Adrenal gland (tissue), 9 donors: ENCODE measurements at regions not wholly inside any gene's neighbourhood (a gene's known extent, or its start where the extent isn't known, plus 50 kb on each side); places are given as distances from the start of the nearest gene placed in this dataset.

Source experiments
- DNase-seq, 7 donors: peaks; one replicate each; pipeline ENCODE4 v3.0.0-alpha.2; 2019 to 2020
- H3K27ac ChIP-seq, 5 donors: fragments of 200-600 bp; sonication (generic) in 4 of 5; 1 replicate in 3 of 5; 2 replicates in 2 of 5; pipeline versions ENCODE4 v1.5.1 to v1.8.0; 2016 to 2020; ENCODE audit warnings: mild to moderate bottlenecking in 1 of 5
- H3K27me3 ChIP-seq: fragments of 200-600 bp; 2 replicates; pipeline ENCODE4 v1.8.0; 2021
- H3K36me3 ChIP-seq, 2 donors: fragments of 200-600 bp; replicated peaks in 1 of 2; 1 replicate in 1 of 2; 2 replicates in 1 of 2; pipeline versions ENCODE4 v1.5.1 to v1.8.0; 2018 to 2022
- H3K4me1 ChIP-seq, 2 donors: fragments of 200-600 bp; replicated peaks in 1 of 2; 1 replicate in 1 of 2; 2 replicates in 1 of 2; pipeline versions ENCODE4 v1.5.1 to v1.8.0; 2018 to 2021
- H3K4me3 ChIP-seq, 4 donors: fragments of 200-600 bp; sonication (generic) in 3 of 4; one replicate each; pipeline ENCODE4 v1.5.1; 2016 to 2018
- H3K9me3 ChIP-seq, 3 donors: fragments of 200-600 bp; sonication (generic) in 1 of 3; replicated peaks in 1 of 3; 1 replicate in 2 of 3; 2 replicates in 1 of 3; pipeline versions ENCODE4 v1.5.1 to v1.8.0; 2016 to 2021
- CTCF ChIP-seq, 6 experiments: fragments of 450-650 bp in 4 of 6; fragments of 200-600 bp in 2 of 6; sonication (generic) in 1 of 6; IDR thresholded peaks; 1 replicate in 5 of 6; 2 replicates in 1 of 6; pipeline versions ENCODE4 v1.5.1 to v1.8.0; 2016 to 2021; ENCODE audit warnings: antibody characterized with exemption in 6 of 6, mild to moderate bottlenecking in 2 of 6, moderate library complexity in 1 of 6
- POLR2A ChIP-seq, 2 donors: fragments of 450-650 bp; IDR thresholded peaks; one replicate each; pipeline ENCODE4 v1.6.1; 2017; ENCODE audit warnings: antibody characterized with exemption in 2 of 2, mild to moderate bottlenecking in 2 of 2, moderate library complexity in 1 of 2
- WGBS, 4 donors: extraction: QIAGEN DNeasy Blood & Tissue Kit in 2 of 4; methylation state at CpG; one replicate each; pipeline versions ENCODE4 v1.1.5 to v1.1.7; 2013 to 2017; 5-methylcytosine and 5-hydroxymethylcytosine counted together
- intact Hi-C, 2 donors: fragments of 100-400 bp; cut with DNase I; formaldehyde crosslinking; loops; one replicate each; pipeline versions ENCODE4 v1.14.1 to v1.15.0; 2022 to 2023
- donor health status: healthy with polysubstance abuse.
- donor health status: Bipolar disorder and iron deficiency.
- donor health status: DM: yes; HTN: yes; CAD: no.
- donor health status: DM: no; HTN: no; CAD: no.
- donor health status: DM: no; HTN: no; CAD: no.

DNA sequence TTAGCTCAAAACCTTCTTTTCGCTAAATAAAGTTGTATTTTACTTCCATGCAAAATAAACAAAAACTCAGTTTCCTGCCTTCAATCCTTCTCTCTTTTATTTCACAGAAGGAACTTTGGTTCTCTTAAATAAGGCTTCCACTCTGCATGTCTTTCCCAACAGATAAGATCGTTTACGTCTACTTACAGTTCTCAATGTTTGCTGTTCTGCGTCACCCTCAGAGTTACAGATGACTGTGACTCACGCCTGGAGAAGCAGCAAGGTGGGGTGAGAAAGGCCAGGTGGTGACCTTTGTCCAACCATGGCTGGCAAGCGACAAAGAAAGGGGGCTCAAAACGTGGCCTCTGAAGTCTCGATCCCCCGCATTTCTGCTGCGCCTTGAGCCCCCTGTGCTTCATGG is 51.4 kb upstream of the RPS6KA2 start:
- no peak for TF ChIP-seq POLR2A (IDR thresholded peaks at IDR 0.05)
- no peak for TF ChIP-seq CTCF (IDR thresholded peaks at IDR 0.05)
- Histone ChIP-seq H3K27me3 (no peaks in the 10 kb centered on the region), H3K36me3 (no peaks in the 10 kb centered on the region), H3K4me3 (no peak overlapping the region), H3K4me1 (no peaks in the 10 kb centered on the region), H3K27ac (no peak overlapping the region), H3K9me3 (no peaks in the 10 kb centered on the region)
- intact Hi-C loops: no loop called here
- no peak for DNase-seq
- WGBS, 4 donors: 86 to 91% (median 88%) methylated on average over 10 of the region's 10 CpGs

GRCh38 chr6:166677941-166678340 is 50.9 kb upstream of the RPS6KA2 start:
- DNase-seq: no peak
- Histone ChIP-seq H3K4me1 (no peaks in the 10 kb centered on the region), H3K9me3 (no peaks in the 10 kb centered on the region), H3K27ac (no peak overlapping the region), H3K36me3 (no peaks in the 10 kb centered on the region), H3K4me3 (no peak overlapping the region), H3K27me3 (no peaks in the 10 kb centered on the region)
- TF ChIP-seq POLR2A (IDR thresholded peaks at IDR 0.05) (no peak), CTCF (IDR thresholded peaks at IDR 0.05) (no peak)
- intact Hi-C loops: no loop called here
- 87 to 92% (median 90%) methylated on average over 6 of the region's 6 CpGs for WGBS, 4 donors
